Astrocyte (in vitro differentiated cells and primary cell): ENCODE measurements at regions not wholly inside any gene's neighbourhood (a gene's known extent, or its start where the extent isn't known, plus 50 kb on each side); places are given as distances from the start of the nearest gene placed in this dataset.

Experiments
- DNase-seq: peaks from one replicate; pipeline ENCODE4 v3.0.0-alpha.2; 2010; ENCODE audit warnings: low read depth
- FAIRE-seq: peaks from 2 replicates; lab custom pipeline; 2011; peaks lifted over from hg19 to GRCh38; lab: Jason Lieb, UNC
- H2AFZ ChIP-seq: 2 replicates; pipeline ENCODE4 v1.6.0; 2012; ENCODE audit warnings: low read depth, low read length, inconsistent platforms
- H3K27ac ChIP-seq: 2 replicates; pipeline ENCODE4 v1.5.1; 2011; ENCODE audit warnings: low read depth, low read length, inconsistent platforms
- H3K27me3 ChIP-seq: 2 replicates; pipeline ENCODE4 v1.6.0; 2011; ENCODE audit warnings: low read length, inconsistent platforms; ENCODE audit not compliant: insufficient read depth
- H3K36me3 ChIP-seq: 2 replicates; pipeline ENCODE4 v1.5.1; 2011; ENCODE audit warnings: low read length, inconsistent platforms; ENCODE audit not compliant: insufficient read depth
- H3K4me1 ChIP-seq: 2 replicates; pipeline ENCODE4 v1.5.1; 2011; ENCODE audit warnings: low read length, inconsistent platforms; ENCODE audit not compliant: insufficient read depth
- H3K4me2 ChIP-seq: 2 replicates; pipeline ENCODE4 v1.6.0; 2012; ENCODE audit warnings: low read length, inconsistent platforms
- H3K4me3 ChIP-seq: 2 replicates; pipeline ENCODE4 v1.5.1; 2011; ENCODE audit warnings: low read depth, mild to moderate bottlenecking, low read length, inconsistent platforms; ENCODE audit not compliant: insufficient read depth
- H3K79me2 ChIP-seq: 2 replicates; pipeline ENCODE4 v1.6.0; 2012; ENCODE audit warnings: mild to moderate bottlenecking, low read length, inconsistent platforms; ENCODE audit not compliant: insufficient read depth
- H3K9ac ChIP-seq: 2 replicates; pipeline ENCODE4 v1.6.0; 2012; ENCODE audit warnings: mild to moderate bottlenecking, low read length, inconsistent platforms
- H3K9me3 ChIP-seq: 2 replicates; pipeline ENCODE4 v1.5.1; 2012; ENCODE audit warnings: low read depth, mild to moderate bottlenecking, low read length, inconsistent platforms; ENCODE audit not compliant: insufficient read depth
- H4K20me1 ChIP-seq: 2 replicates; pipeline ENCODE4 v1.6.0; 2012; ENCODE audit warnings: low read length, inconsistent platforms; ENCODE audit not compliant: insufficient read depth
- H3K27ac Mint-ChIP-seq: one replicate; pipeline ENCODE4 v1.8.0; 2021; ENCODE audit warnings: mild to moderate bottlenecking, mixed read lengths; ENCODE audit not compliant: unreplicated experiment
- H3K27me3 Mint-ChIP-seq: one replicate; pipeline ENCODE4 v1.8.0; 2021; ENCODE audit warnings: low read depth, mixed read lengths; ENCODE audit not compliant: unreplicated experiment
- H3K36me3 Mint-ChIP-seq: one replicate; pipeline ENCODE4 v1.8.0; 2021; ENCODE audit warnings: low read depth, mixed read lengths; ENCODE audit not compliant: unreplicated experiment
- H3K4me1 Mint-ChIP-seq: one replicate; pipeline ENCODE4 v1.8.0; 2021; ENCODE audit warnings: low read depth, mixed read lengths; ENCODE audit not compliant: unreplicated experiment
- H3K4me3 Mint-ChIP-seq: one replicate; pipeline ENCODE4 v1.8.0; 2021; ENCODE audit warnings: mild to moderate bottlenecking, moderate library complexity, mixed read lengths; ENCODE audit not compliant: unreplicated experiment
- H3K9me3 Mint-ChIP-seq: one replicate; pipeline ENCODE4 v1.8.0; 2021; ENCODE audit warnings: mild to moderate bottlenecking, mixed read lengths; ENCODE audit not compliant: unreplicated experiment
- EZH2 ChIP-seq: IDR thresholded peaks from 2 replicates; pipeline ENCODE4 v1.6.1; 2012; ENCODE audit warnings: mild to moderate bottlenecking, low read length, inconsistent platforms; ENCODE audit not compliant: insufficient read depth
- TF ChIP-seq, protein P1 (sequence below): IDR thresholded peaks from 2 replicates; pipeline ENCODE4 v1.5.1; 2011; ENCODE audit warnings: low read depth, mild to moderate bottlenecking, inconsistent platforms, low read length, moderate library complexity; ENCODE audit not compliant: insufficient read depth

GRCh38 chr2:3114406-3115185 lies 263.0 kb downstream of the EIPR1 start:
- FAIRE-seq = no peak
- H3K79me2 ChIP-seq = no peaks in the 10 kb centered on the region
- H3K4me1 ChIP-seq = no peaks in the 10 kb centered on the region
- peaks cover 10% of the 10 kb centered on the region for H3K9me3 ChIP-seq
- Mint-ChIP-seq H3K4me1 (no peaks in the 10 kb centered on the region), H3K4me3 (no peak overlapping the region), H3K9me3 (peaks cover 2% of the 10 kb centered on the region), H3K27ac (no peak overlapping the region), H3K36me3 (peaks cover 5% of the 10 kb centered on the region), H3K27me3 (peaks cover 6% of the 10 kb centered on the region)
- H3K27me3 ChIP-seq = no peaks in the 10 kb centered on the region
- no peak overlapping the region for H3K4me3 ChIP-seq
- H3K36me3 ChIP-seq = no peaks in the 10 kb centered on the region
- no peaks in the 10 kb centered on the region for H4K20me1 ChIP-seq
- no peak overlapping the region for H3K27ac ChIP-seq
- no peak overlapping the region for H3K9ac ChIP-seq
- DNase-seq = no peak
- no peak overlapping the region for H2AFZ ChIP-seq
- TF ChIP-seq, protein P1, sequence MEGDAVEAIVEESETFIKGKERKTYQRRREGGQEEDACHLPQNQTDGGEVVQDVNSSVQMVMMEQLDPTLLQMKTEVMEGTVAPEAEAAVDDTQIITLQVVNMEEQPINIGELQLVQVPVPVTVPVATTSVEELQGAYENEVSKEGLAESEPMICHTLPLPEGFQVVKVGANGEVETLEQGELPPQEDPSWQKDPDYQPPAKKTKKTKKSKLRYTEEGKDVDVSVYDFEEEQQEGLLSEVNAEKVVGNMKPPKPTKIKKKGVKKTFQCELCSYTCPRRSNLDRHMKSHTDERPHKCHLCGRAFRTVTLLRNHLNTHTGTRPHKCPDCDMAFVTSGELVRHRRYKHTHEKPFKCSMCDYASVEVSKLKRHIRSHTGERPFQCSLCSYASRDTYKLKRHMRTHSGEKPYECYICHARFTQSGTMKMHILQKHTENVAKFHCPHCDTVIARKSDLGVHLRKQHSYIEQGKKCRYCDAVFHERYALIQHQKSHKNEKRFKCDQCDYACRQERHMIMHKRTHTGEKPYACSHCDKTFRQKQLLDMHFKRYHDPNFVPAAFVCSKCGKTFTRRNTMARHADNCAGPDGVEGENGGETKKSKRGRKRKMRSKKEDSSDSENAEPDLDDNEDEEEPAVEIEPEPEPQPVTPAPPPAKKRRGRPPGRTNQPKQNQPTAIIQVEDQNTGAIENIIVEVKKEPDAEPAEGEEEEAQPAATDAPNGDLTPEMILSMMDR = no peak
- no peak for TF ChIP-seq EZH2
- no peak overlapping the region for H3K4me2 ChIP-seq

DNA sequence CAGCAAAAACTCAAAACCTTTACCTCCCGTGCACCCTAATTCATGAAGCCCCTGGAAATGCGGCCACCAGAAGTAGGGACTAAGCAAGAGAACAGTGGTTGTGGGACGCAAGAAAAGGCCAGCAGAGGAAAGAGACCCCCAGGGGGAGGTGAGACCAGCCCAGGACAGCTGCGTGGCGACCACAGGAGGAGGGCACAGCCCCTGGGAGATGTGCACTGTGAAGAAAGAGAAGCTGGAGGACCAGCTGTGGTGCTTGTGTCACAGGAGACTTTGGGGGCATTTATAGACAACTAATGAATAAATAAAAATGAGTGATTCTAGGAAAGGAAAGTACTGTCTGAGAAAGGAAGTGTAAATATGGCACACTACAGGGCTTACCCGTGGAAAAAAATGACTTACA lies 263.8 kb downstream of the EIPR1 start:
- no peak overlapping the region for H3K4me3 Mint-ChIP-seq

More for the DNA sequence above, 263.8 kb downstream of the EIPR1 start:
- DNase-seq = no peak
- Mint-ChIP-seq H3K4me1 (no peaks in the 10 kb centered on the region), H3K27ac (no peak overlapping the region), H3K36me3 (peaks cover 5% of the 10 kb centered on the region), H3K9me3 (peaks cover 2% of the 10 kb centered on the region), H3K27me3 (peaks cover 10% of the 10 kb centered on the region)
- no peak overlapping the region for H3K4me3 ChIP-seq
- no peaks in the 10 kb centered on the region for H3K36me3 ChIP-seq
- TF ChIP-seq EZH2 = no peak
- TF ChIP-seq, protein P1 = no peak
- no peaks in the 10 kb centered on the region for H3K4me1 ChIP-seq
- H3K27ac ChIP-seq = no peak overlapping the region
- H4K20me1 ChIP-seq = no peaks in the 10 kb centered on the region
- H3K27me3 ChIP-seq = no peaks in the 10 kb centered on the region
- H3K4me2 ChIP-seq = no peak overlapping the region
- no peak overlapping the region for H2AFZ ChIP-seq
- no peak overlapping the region for H3K9ac ChIP-seq
- H3K79me2 ChIP-seq = no peaks in the 10 kb centered on the region
- H3K9me3 ChIP-seq = peaks cover 10% of the 10 kb centered on the region
- FAIRE-seq = no peak
